Brain pericyte (primary cell): ENCODE measurements at regions not wholly inside any gene's neighbourhood (a gene's known extent, or its start where the extent isn't known, plus 50 kb on each side); places are given as distances from the start of the nearest gene placed in this dataset.

Experiments used
- DNase-seq: peaks from one replicate; pipeline ENCODE4 v3.0.0-alpha.2; 2012; ENCODE audit warnings: low read depth, low spot score

DNA sequence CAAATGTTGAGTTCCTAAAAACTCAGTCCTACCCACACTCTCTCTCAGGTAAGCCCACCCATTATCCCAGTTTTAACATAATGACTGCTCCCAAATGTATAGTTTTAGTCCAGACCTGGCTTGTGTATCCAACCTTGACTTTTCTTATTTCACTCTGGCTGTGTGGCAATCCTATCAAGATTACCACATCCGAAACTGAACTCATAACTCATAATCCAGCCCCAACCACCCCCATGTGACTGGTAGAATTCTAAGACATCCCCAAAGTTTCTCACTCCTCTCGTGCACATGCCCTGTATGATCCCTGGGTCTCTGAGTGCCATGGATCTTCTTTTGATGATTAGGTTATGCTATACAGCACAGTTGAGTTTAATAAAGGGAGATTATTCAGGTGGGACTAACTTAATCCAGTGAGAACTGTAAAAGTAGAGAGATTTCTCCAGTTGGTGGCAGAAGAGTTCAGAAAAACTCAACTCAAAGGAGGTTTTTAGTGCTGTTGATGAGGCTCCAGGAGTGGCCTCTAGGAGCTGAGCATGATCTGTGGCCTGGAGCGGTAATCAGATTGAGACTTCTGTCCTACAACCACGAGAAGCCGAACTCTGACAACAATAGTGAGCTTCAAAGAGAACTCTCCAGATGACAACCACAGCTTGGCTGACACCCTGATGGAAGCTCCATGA, 413.4 kb downstream of the ZNF536 start:
- no peak for DNase-seq

DNA sequence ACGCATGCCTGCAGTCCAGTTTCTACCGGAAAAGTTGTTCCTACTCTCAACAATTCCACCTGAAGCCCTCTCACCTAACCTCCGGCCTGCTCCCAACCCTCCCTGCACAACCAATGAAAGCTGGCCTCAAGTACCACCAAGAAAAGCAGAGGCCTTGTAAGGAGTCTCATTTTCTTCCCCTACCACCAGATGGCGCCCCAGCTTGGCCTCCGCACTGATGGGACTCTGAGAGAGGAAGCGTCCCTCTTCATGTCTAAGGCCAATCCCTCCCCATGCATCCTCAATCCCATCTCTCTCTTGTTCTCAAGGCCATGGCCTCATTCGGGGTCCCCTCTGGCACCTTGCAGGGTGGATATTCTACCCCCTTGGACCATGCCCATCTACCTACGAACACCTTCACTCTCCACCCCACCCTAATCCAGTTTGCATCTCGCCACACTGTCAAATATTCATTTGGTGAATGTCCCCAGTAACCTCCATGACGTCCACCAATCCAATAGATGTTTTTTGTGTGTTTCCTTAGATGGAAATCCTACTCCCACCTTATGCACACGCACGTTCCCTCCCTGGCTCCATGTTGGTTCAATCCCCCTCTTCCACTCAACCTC, 412.8 kb downstream of the ZNF536 start:
- no peak for DNase-seq

DNA sequence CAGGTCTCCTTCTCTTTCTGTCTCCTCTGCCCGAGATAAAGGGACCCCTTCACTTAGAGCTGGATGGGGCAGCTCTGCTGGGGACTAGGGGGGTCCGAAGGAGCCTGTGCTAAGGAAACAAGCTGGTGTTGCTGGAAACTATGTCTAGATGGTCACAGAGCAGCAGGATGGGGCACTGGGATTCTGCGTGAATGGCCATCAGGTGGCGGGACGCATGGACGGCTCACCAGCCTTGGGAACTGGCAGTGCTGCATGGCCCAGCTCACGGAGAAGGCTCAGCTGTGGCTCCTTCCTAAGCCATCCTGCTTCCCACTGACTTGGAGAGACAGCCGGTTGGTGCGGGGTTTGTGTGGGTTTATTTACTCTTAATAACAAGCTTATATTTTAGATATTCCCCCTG, 411.8 kb downstream of the ZNF536 start:
- no peak for DNase-seq

DNA sequence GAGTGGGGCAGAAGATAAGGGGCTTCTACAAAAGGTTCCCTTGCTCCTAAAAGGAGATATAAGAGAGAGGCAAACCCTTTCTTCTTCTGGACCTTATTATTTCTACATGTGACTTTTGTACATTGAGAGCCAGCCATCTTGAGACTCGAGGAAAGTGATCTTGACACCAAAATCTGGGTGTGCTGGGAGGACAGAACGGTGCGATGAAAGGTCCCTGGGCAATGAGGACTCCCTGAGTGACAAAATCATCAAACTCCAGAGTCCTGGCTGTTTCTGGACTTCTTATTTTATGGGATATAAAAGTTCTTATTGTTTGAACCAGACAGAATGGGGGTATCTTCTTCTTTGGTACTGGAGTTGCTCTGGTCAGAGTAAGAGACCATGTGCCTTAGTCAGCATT, 411.0 kb downstream of the ZNF536 start:
- no peak for DNase-seq

DNA sequence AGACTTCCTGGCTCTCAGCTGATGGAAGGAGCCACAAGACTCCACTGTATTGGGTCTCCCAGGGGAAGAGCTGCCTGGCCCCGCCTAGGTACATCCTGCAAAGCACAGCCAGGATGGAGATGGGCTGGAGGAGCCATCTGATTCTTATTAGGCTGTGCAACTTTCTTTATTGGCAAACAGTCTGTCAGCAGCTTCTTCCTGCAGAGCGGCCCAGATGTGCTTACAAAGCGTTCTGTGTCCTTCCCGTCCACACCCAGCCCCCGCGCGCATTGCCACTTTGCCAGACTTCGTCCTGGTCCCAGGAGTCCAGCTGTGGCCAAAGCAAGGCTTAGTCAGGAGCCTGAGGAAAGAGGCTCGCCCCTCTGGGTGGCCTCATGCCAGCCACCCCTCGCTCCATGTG, 409.3 kb downstream of the ZNF536 start:
- DNase-seq, result no peak

DNA sequence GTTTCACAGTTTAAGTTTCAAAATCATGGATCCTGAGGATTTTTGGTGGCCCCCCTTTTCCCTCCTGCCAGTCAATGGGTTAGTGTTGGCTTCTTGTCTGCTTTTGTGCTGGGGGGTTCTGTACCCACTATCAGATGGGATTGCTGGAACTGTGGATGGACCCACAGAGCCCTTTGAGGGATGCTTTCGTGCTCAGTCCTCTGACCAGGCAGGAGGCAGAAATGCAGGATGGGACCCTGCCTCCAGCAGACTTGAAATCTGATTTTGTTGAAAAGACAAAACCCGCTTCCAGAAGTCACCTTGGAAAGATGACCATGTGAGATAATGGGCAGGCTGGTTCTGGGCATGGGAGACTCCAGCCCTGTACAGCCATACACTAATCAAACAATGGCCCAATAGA, 408.9 kb downstream of the ZNF536 start:
- DNase-seq, result no peak

DNA sequence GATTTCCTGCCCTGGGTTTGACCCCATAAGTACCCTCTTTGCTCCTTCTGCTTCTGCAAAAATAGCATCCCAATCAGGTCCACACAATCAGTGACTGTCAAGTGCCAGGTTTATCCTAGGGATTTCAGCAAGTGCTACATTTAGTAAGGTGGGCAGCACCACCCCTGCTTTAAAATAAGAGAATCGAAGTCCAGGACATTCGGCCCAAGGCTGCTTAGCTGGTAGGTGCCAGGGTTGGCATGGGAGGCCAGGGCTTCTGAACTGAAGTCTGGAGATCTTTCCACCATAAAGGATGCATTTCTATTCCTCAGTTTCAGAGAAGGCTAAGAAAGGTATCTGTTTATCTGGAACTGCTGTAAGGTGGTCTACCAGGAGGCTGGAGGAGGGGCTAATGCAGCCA, 408.3 kb downstream of the ZNF536 start:
- no peak for DNase-seq

DNA sequence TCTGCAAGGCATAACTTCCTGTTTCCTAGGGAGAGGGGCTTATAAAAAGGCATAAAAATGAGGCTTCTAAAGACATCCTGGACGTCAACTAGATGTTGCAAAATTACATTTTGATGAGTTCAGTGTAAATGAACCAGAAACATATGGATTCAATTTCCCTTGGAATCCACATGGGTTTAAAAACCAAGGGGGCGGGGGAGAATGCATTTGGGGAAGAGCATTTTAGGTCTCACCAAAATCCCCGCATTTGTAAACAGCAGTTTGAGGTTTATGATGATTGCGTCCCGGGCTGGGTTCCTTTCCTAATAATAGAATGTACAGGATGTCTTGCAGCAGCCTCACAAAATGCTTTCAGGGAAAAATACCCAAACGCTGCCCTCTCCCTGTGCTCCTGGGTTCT, 407.8 kb downstream of the ZNF536 start:
- DNase-seq, result no peak

DNA sequence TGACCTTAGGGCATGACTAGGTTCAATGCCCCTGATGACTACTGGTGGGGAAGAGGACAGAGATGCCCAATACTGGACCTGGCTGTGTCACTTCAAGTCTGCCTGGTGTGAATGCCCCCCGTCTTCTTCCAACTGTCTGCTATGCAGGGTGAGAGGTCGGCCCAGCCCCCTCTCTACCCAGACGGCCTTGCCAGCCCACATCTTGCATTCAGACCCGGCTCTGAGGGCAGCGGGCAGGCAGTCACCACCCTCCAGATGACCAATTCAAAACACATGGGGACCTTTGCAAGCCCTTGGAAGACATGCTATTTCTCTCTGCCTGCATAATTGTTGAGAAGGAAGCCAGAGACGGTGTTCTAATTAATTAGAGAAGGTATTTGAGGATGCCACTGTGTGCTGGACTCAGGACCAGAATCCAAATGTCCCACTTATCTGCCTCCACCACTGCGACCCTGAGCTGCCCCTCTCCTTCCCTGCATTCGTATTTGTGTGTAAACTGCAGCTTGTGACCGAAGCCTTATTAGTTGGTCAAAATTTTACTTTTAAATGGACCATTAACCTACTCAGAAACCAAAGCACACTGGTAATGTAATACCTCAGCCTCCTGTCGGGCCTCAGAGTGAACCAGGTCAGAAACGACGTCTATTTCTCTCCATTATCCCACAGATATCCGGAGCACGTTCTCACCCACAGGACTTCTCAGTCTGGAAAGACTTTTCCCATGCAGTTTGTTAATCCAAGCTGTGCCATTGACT, 407.0 kb downstream of the ZNF536 start:
- no peak for DNase-seq

DNA sequence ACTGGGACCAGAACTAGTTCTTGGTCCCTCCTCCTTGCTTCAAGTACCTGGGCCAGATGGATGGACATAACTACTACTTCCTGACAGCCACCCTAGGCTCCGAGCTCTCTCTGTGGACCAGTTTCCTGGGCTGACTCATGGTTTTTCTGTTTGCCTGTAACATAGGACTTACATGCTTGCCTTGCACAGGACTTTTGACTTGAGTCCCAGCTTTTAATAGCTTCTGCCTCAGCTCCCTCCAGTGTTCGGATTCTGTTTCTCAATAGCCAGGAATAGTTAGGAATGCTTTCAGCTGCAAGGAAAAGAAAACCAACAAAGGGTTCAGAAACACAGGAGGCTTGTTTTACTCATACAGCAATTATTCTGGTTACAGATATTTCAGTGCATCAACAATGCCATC, 405.9 kb downstream of the ZNF536 start:
- no peak for DNase-seq

DNA sequence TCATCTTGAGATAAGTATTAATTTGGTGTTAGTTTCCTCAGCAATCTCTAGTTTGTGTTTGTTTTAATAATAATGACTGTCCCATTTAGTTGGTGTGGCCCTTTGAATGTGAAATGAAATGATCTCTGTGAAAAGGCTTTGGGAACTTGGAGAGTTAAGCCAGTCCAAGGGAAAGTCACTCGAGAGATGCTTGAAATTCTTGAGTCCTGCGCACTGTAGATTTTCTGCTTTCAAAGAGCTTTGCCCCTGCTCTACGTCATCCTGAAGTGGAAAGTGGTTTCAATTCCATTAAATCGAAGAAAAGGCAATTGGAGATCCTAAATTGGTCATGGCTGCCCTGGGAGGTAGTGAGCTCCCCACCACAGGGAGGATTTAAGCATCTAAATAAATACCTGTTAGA, 403.8 kb downstream of the ZNF536 start:
- DNase-seq, result no peak

DNA sequence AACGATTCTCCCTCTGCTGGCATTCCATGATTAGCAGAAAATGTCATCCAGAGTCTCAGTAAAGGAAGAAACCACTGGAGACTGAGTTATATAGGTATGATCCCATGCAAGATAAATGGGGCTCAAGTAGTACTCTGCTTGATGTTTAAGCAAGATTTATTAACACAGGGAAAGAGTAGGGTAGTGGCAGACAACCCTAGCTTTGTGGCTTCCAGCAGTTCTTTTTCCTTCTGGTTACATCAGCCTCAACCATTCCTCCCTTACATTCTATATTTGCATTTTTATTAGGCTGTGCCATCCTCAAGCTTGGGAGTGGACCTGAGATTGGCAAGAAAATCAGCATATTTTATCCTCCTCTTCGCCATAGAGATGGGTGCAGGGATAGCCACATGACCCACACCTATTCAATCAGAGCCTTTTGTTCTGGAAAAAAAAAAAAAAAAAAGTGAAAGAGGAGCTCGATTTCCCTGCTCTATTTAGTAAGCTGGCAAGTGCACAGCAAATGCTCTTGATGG, 402.1 kb downstream of the ZNF536 start:
- DNase-seq, result no peak

DNA sequence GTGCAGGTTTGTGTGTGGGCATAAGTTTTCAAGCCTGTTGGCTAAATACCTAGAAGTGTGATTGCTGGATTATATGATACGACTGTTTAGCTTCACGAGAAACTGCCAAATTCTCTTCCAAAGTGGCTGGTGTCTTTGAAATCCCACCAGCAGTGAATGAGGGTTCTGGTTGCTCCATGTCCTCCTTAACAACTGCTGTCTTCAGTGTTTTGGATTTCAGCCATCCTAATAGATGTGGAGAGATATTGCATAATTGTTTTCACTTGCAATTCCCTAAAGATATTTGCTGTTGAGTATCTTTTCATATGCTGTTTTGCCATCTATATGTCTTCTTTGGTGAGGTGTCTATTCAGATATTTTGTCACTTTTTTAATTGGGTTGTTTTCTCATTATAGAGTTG, 390.5 kb downstream of the ZNF536 start:
- DNase-seq, result no peak

DNA sequence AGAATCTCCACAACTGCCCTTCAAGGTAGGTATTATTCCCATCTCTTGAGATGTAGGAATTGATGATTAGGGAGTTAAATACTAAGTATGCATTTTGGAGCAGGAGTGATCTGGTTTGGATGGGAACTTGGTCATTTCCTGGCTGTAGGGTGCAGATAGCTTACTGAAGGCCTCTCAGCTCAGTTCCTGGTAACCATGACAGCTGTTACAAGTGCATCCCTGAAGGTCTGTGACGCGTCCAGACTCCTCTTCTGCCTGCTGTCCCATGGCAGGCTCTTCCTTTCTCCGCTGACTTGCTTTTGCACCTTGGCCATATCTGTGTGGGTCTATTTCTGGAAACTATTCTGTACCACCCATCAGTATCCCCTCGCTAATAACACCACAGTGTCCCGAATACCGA, 387.8 kb downstream of the ZNF536 start:
- no peak for DNase-seq

DNA sequence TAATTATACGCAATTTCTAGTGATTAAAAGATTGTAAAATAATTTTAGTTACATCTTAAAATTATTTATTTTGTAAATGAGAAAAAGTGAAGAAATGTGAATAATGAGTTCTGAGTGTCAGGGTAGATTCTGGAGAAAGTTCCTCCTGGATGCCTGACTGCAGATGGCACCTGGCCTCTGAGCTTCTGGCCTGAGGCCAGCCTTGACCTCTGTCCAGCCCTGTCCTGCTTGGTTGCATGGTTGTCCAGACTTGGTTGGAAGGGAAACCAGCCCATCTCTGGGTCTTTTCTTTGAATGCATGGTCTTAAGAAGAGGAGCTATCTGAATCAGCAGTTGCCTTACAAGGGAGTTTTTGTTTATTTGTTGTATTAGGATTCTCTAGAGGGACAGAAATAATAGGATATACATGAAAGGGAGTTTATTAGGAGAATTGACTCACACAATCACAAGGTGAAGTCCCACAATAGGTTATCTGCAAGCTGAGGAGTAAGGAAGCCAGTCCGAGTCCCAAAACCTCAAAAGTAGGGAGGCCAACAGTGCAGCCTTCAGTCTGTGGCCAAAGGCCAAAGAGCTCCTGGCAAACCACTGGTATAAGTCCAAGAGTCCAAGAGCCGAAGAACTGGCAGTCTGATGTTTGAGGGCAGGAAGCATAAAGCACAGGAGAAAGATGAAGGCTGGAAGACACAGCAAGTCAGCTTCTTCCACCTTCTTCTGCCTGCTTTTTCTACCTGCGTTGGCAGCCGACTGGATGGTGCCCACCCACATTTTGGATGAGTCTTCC, 385.8 kb downstream of the ZNF536 start:
- DNase-seq, result no peak

DNA sequence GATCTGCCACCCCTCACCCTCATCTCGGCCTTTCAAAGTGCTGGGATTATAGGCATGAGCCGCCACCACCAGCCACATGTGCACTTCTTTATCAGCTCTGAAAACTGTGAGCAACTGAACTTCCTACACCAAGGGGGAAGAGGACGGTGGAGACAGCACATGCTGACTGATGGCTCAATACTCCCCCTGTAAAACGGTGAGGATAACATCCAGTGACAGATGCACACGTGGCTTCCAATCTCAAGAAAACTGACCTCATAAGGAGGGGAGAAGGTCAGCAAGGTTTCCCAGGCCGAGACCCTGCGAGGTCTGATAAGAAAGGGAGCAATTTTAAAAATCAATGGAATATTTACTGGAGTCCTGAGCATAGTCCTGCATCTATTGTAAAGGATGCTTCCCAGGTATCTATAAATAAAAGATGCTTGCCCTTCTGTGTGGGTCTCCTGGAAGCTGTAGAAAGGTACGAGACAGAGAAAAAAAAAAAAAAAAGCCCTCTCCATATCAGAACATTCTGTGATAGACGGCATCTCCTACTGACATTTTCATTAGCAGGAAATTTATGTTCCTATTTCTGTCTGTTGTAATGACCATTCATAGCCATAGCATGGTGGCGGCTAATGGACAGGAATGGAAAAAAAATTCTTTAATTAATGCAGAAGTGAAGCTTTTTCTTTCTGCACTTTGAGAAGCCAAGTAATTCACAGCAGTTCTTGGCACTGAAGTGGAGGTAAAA, 385.1 kb downstream of the ZNF536 start:
- DNase-seq, result no peak

DNA sequence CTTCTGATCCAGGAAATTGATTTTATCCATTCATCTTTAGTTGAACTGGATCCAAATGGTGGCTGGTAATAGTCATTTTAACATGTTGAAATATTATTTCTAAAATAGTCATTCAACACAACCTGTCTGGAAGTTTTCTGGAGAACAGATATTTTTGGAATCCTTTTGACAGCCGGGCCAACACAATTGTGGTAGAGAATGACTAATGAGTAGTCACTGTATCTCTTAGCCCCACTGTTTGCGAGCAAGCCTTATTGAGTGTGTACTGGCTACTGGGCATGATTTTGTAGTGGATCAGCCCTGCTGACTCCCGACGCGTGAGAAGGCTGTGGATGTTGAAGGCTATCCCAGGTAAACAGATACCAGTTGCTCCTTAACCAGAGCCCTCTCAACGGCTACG, 383.4 kb downstream of the ZNF536 start:
- no peak for DNase-seq

DNA sequence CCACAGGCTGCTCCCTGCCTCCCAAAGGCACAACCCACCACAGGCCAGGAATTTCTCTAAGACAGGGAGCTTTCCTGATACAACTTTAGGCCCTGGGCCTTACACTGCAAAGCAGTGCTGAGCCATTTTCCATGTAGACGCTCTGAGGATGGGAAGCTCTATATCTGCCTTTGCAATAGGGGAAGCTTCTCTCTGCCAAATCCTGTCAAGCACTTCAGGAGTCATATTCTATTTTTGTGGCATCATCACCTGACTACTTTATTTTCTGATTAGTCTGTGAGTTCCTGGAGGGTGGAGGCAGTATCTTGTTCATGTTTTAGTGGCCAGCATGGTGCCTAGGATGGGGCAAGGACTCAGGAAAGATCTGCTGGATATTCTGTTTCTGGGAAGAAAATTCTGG, 382.0 kb downstream of the ZNF536 start:
- DNase-seq, result no peak

DNA sequence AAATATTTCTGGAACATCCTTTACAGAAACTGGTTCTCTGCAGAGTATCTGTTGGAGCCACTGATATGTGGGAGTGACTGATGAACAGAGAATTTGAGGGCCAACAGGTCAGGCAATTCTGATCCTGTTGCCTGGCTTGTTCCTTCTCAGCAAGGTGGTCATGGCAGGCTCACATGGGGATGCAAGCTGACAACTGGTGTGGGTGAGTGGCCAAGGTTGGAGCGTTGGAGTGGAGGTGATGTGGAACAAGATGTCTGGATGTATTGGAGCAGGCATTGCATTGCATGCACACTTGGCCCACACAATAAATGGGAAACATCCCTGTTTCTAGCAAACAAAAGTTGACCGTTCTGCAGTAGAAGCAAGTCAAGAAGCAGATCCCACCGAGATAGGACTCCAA, 380.7 kb downstream of the ZNF536 start:
- DNase-seq, result no peak

DNA sequence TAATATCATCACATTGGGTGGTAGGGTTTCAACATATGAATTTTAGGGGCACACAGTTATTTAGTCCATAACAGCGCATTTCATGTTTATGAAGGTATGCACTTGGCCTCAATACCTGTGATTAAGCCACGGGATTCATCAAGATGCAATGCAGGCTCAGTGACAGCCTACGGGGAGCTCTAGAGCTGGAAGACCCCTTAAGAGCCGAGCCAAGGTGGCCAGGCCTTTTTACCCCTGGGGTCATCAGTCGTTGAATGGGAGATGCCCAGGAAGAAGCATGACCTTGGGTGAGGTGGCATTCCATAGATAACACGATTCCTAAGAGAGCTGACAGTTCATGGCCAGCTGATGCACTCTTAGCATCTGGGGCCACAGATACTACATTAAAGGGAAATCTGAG, 380.0 kb downstream of the ZNF536 start:
- DNase-seq, result no peak

DNA sequence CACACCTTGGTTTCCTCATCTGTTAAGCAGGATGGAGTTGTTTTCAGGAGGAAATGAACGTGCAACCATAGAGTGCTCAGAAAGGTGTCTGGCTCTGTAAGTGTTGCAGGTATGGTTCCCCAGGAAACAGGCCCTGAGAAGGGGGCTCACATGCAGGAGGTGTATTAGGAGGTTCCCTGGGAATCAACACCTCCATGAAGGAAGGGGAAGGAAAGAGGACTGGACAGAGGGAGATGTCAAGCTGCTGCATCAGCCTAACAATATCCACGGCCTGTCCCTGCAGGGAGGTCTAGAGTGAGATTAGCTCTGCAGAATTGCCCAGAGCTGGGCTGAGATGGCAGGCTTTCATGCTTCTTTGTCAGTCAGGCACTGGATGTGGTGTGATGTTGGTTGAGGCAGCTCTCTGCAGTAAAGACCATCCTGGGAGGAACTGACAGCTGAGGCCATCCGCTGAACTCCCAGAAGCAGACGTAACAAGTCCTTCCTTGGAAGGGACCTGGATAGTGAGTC, 373.3 kb downstream of the ZNF536 start:
- DNase-seq, result no peak
